ENCODE measurements at regions not wholly inside any gene's neighbourhood (a gene's known extent, or its start where the extent isn't known, plus 50 kb on each side); places are given as distances from the start of the nearest gene placed in this dataset.

- Mint-ChIP-seq H3K9me3 (no peaks in the 10 kb centered on the region), H3K27me3 (ENCODE audit: low read depth in 2 of 2) (peaks cover 2 to 26% of the 10 kb centered on the region in 2 donors), H3K4me1 (no peaks in the 10 kb centered on the region), H3K27ac (no peak overlapping the region), H3K36me3 (no peaks in the 10 kb centered on the region), H3K4me3 (no peak overlapping the region)
- H3K36me3 ChIP-seq (ENCODE audit: control insufficient read depth, insufficient read depth, low read length), result no peaks in the 10 kb centered on the region
- peaks cover 3% of the 10 kb centered on the region for H3K27me3 ChIP-seq (ENCODE audit: control insufficient read depth, insufficient read depth, low read length)
- intact Hi-C loops (cut with micrococcal nuclease), result no loop called here
- TF ChIP-seq CTCF (IDR thresholded peaks at IDR 0.05), result no peak
- no peak for DNase-seq
- H3K4me1 ChIP-seq (ENCODE audit: control insufficient read depth, insufficient read depth, low read length), result no peaks in the 10 kb centered on the region
- no peaks in the 10 kb centered on the region for H3K9me3 ChIP-seq (ENCODE audit: control insufficient read depth, insufficient read depth, low read length)
- no peak for ATAC-seq
- WGBS (ENCODE audit: insufficient coverage), result 94% methylated on average over 7 of the region's 7 CpGs
- no peak overlapping the region for H3K27ac ChIP-seq (ENCODE audit: low read length)
- no peak overlapping the region for H3K4me3 ChIP-seq (ENCODE audit: low read length)
These were observed 168.3 kb downstream of the NR4A2 start for GRCh38 chr2:156164091-156164720.

- Histone ChIP-seq H3K36me3 (ENCODE audit: control insufficient read depth, insufficient read depth, low read length) (no peaks in the 10 kb centered on the region), H3K27ac (ENCODE audit: low read length) (no peak overlapping the region), H3K27me3 (ENCODE audit: control insufficient read depth, insufficient read depth, low read length) (no peaks in the 10 kb centered on the region), H3K4me1 (ENCODE audit: control insufficient read depth, insufficient read depth, low read length) (no peaks in the 10 kb centered on the region), H3K4me3 (ENCODE audit: low read length) (no peak overlapping the region), H3K9me3 (ENCODE audit: control insufficient read depth, insufficient read depth, low read length) (no peaks in the 10 kb centered on the region)
- Mint-ChIP-seq H3K9me3 (no peaks in the 10 kb centered on the region), H3K36me3 (no peaks in the 10 kb centered on the region), H3K27me3 (ENCODE audit: low read depth in 2 of 2) (peaks cover 3 to 22% of the 10 kb centered on the region in 2 donors), H3K4me1 (no peaks in the 10 kb centered on the region), H3K27ac (no peak overlapping the region), H3K4me3 (no peak overlapping the region)
- intact Hi-C loops (cut with micrococcal nuclease), result no loop called here
- ATAC-seq (no peak), DNase-seq (no peak)
- TF ChIP-seq CTCF (IDR thresholded peaks at IDR 0.05), result no peak
- WGBS (ENCODE audit: insufficient coverage), result 91% methylated on average over 2 of the region's 2 CpGs
These were observed 173.7 kb downstream of the NR4A2 start for GRCh38 chr2:156158808-156159207.

GRCh38 chr2:156157670-156158069 is 174.9 kb downstream of the NR4A2 start:
- ATAC-seq (no peak), DNase-seq (no peak)
- intact Hi-C loops (cut with micrococcal nuclease), result no loop called here
- peaks cover 3 to 22% of the 10 kb centered on the region in 2 donors for H3K27me3 Mint-ChIP-seq (ENCODE audit: low read depth in 2 of 2)
- no peaks in the 10 kb centered on the region for H3K36me3 ChIP-seq (ENCODE audit: control insufficient read depth, insufficient read depth, low read length)
- H3K9me3 ChIP-seq (ENCODE audit: control insufficient read depth, insufficient read depth, low read length), result no peaks in the 10 kb centered on the region
- H3K4me3 ChIP-seq (ENCODE audit: low read length), result no peak overlapping the region
- H3K9me3 Mint-ChIP-seq, result no peaks in the 10 kb centered on the region
- H3K4me1 Mint-ChIP-seq, result no peaks in the 10 kb centered on the region
- no peak overlapping the region for H3K27ac Mint-ChIP-seq
- no peaks in the 10 kb centered on the region for H3K36me3 Mint-ChIP-seq
- H3K4me1 ChIP-seq (ENCODE audit: control insufficient read depth, insufficient read depth, low read length), result no peaks in the 10 kb centered on the region
- H3K4me3 Mint-ChIP-seq, result no peak overlapping the region
- TF ChIP-seq CTCF (IDR thresholded peaks at IDR 0.05), result no peak
- WGBS (ENCODE audit: insufficient coverage), result no CpG with 5 or more reads among the region's 1 CpG
- H3K27me3 ChIP-seq (ENCODE audit: control insufficient read depth, insufficient read depth, low read length), result no peaks in the 10 kb centered on the region
- H3K27ac ChIP-seq (ENCODE audit: low read length), result no peak overlapping the region

- intact Hi-C loops (cut with micrococcal nuclease), result no loop called here
- no peak for ATAC-seq
- Histone ChIP-seq H3K27ac (ENCODE audit: low read length) (no peak overlapping the region), H3K9me3 (ENCODE audit: control insufficient read depth, insufficient read depth, low read length) (no peaks in the 10 kb centered on the region), H3K27me3 (ENCODE audit: control insufficient read depth, insufficient read depth, low read length) (no peaks in the 10 kb centered on the region), H3K4me3 (ENCODE audit: low read length) (no peak overlapping the region), H3K36me3 (ENCODE audit: control insufficient read depth, insufficient read depth, low read length) (no peaks in the 10 kb centered on the region), H3K4me1 (ENCODE audit: control insufficient read depth, insufficient read depth, low read length) (no peaks in the 10 kb centered on the region)
- peaks cover 3 to 14% of the 10 kb centered on the region in 2 donors for H3K27me3 Mint-ChIP-seq (ENCODE audit: low read depth in 2 of 2)
- H3K27ac Mint-ChIP-seq, result no peak overlapping the region
- H3K9me3 Mint-ChIP-seq, result no peaks in the 10 kb centered on the region
- no peak overlapping the region for H3K4me3 Mint-ChIP-seq
- no peak for TF ChIP-seq CTCF (IDR thresholded peaks at IDR 0.05)
- H3K4me1 Mint-ChIP-seq, result no peaks in the 10 kb centered on the region
- no CpG with 5 or more reads among the region's 2 CpGs for WGBS (ENCODE audit: insufficient coverage)
- DNase-seq, result peak in 1 of 2 donors; percentile 5
- no peaks in the 10 kb centered on the region for H3K36me3 Mint-ChIP-seq
These were observed 175.9 kb downstream of the NR4A2 start for GRCh38 chr2:156156580-156156979.

Measured in natural killer cell (primary cell).